ENCODE measurements at regions not wholly inside any gene's neighbourhood (a gene's known extent, or its start where the extent isn't known, plus 50 kb on each side); places are given as distances from the start of the nearest gene placed in this dataset.

DNA sequence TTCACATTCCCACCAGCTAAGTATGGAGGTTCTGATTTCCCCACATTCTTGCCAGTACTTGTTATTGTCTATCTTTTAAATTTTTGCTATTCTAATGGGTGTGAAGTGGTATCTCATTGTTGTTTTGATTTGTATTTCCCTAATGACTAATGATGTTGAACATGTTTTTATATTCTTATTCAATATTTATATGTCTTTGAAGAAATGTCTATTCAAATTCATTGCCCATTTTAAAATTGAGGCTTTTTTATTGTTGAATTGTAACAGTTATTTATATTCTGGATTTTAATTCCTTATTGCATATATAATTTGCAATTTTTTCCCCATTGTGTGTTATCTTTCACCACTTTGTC is 255.3 kb downstream of the EDEM1 start:
- TF ChIP-seq POLR2A (IDR thresholded peaks at IDR 0.05), result no peak
- TF ChIP-seq, protein P1, sequence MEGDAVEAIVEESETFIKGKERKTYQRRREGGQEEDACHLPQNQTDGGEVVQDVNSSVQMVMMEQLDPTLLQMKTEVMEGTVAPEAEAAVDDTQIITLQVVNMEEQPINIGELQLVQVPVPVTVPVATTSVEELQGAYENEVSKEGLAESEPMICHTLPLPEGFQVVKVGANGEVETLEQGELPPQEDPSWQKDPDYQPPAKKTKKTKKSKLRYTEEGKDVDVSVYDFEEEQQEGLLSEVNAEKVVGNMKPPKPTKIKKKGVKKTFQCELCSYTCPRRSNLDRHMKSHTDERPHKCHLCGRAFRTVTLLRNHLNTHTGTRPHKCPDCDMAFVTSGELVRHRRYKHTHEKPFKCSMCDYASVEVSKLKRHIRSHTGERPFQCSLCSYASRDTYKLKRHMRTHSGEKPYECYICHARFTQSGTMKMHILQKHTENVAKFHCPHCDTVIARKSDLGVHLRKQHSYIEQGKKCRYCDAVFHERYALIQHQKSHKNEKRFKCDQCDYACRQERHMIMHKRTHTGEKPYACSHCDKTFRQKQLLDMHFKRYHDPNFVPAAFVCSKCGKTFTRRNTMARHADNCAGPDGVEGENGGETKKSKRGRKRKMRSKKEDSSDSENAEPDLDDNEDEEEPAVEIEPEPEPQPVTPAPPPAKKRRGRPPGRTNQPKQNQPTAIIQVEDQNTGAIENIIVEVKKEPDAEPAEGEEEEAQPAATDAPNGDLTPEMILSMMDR (IDR thresholded peaks at IDR 0.05 in 8 of 11, conservative IDR thresholded peaks at IDR 0.05 in 3 of 11), result no peak
- TF ChIP-seq POLR2AphosphoS5 (IDR thresholded peaks at IDR 0.05), result no peak

Data from spleen (tissue), 7 donors.